GM18907 (cell line): ENCODE measurements at regions not wholly inside any gene's neighbourhood (a gene's known extent, or its start where the extent isn't known, plus 50 kb on each side); places are given as distances from the start of the nearest gene placed in this dataset.
"Not testable (repeated sequence)": the region's sequence is repeated elsewhere in the genome, so short reads cannot be mapped to it uniquely, and the experiment has no call there.

Source experiments
- ATAC-seq: cut with Tn5 transposase; IDR thresholded peaks from one replicate; pipeline ENCODE4 v1.9.1; 2021; ENCODE audit warnings: mild to moderate bottlenecking, moderate library complexity; ENCODE audit not compliant: unreplicated experiment

DNA sequence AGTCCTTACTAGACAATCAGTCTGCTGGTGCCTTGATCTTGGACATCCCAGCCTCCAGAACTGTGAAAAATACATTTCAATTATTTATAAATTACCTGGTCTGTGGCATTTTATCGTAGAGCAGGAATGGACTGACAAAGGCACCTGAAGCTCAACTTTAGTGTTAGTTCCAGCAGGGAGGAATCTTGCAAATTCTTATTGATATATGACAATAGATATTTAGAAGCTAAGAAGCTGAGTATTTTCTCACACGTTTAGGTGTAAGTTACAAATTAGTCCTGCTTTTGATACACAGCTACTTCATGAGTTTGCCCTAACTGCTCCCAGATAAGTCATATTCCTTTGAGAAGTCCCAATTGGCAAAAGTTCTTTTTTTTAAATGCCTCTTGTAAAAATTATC, 138.0 kb upstream of the ZNF217 start:
- ATAC-seq, result no peak

DNA sequence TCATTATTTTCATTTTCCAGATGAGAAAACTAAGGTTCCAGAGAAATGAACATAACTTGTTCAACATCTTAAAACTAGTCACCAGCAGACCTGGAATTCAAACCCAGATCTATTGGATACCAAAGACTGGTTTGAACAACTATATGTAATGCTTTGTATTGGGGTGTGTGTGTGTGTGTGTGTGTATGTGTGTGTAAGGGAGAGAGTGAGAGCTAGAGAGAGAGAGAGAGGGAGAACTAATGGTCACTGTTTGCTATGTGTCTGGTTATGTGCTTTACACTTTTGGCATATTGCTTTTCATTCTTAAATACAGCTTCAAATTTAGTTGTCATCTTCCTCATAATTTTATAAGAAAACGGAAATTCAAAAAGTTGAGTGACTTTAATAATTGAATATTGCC, 134.7 kb upstream of the ZNF217 start:
- no peak for ATAC-seq

DNA sequence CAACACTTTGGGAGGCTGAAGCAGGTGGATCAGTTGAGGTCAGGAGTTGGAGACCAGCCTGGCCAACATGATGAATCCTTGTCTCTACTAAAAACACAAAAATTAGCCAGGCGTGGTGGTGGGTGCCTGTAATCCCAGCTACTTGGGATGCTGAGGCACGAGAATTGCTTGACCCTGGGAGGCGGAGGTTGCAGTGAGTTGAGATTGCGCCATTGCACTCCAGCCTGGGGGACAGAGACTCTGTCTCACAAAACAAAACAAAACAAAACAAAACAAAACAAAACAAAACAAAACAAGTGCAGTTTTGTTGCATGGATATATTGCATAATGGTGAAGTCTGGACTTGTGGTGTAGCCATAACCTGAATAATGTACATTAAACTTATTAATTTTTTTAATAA, 133.6 kb upstream of the ZNF217 start:
- ATAC-seq, result not testable (repeated sequence)

DNA sequence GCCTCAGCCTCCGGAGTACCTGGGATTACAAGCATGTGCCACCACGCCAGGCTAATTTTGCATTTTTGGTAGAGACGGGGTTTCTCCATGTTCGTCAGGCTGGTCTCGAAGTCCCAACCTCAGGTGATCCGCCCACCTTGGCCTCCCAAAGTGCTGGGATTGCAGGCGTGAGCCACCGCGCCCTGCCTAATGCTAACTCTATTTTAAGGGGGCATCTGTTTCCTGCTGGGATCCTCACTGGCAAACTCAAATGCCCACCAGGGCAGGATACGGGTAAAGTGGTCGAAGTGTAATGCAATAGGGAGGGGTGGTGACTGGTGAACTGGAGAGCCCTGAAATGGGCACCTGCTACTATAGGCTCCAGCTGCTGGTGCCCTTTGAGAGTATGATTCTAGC, 131.9 kb upstream of the ZNF217 start:
- no peak for ATAC-seq

DNA sequence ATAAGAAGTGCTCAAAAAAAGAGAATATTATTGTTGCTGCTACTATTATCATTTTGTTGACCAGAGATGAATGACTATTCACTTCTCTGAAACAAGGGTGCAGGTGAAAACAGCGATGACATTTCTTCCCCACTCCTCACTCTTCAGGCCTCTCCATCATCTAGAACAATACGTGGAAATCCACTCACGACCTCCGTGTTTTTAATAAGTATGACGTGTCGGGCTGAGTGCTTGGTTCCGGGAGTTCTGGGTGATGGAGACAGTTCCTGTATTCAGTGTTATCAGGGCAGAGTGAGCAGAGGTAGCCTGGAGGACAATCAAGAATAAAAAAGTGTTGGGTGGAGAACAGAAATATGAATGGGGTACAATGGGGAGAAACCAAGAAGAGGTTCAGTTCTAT, 130.0 kb upstream of the ZNF217 start:
- no peak for ATAC-seq

DNA sequence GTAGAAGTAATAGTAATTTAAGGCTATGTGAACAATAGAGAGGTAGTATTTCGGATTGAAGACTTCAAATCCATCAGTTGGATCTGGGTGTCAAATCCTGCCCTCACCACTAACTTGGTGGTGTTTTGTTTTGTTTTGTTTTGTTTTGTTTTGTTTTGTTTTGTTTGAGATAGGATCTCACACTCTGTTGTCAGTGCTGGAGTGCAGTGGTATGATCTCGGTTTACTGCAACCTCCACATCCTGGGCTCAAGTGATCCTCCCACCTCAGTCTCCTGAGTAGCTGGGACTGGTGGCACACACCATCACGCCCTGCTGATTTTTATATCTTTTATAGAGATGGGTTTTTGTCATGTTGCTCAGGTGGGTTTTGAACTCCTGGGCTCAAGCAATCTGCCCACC, 129.4 kb upstream of the ZNF217 start:
- no peak for ATAC-seq

DNA sequence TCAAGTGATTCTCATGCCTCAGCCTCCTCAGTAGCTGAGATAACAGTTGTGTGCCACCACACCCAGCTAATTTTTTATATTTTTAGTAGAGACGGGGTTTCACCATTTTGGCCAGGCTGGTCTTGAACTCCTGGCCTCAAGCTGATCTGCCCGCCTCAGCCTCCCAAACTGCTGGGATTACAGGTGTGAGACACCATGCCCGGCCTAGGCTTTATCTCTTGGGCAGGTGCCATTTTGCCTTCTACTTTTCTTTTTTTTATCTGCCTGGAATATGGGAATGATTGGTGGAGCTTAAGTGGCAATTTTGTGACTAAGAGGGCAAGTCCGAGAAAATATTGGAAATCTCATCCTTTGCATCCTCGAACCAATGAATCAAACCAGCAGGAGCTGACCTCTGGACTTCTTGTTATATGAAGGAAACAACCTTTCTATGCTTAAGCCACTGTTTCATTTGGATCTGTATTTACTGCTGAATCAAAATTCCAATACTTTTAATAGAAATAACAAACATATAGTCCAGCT, 128.9 kb upstream of the ZNF217 start:
- ATAC-seq, result no peak

DNA sequence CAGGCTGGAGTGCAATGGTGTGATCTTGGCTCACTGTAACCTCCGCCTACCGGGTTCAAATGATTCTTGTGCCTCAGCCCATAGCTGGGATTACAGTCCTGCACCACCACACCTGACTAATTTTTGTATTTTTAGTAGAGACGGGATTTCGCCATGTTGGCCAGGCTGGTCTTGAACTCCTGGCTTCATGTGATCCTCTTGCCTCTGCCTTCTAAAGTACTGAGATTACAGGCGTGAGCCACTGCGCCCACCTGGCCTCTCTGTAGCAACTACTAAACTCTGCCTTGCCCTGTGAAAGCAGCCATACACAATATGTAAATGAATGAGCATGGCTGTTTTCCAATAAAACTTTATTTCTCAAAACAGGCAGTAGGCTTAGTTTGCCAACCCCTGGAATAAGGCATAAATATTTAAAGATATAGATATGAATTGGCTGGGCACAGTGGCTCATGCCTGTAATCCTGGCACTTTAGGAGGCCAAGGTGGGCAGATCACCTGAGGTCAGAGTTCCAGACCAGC, 127.9 kb upstream of the ZNF217 start:
- ATAC-seq, result peak; percentile 23

DNA sequence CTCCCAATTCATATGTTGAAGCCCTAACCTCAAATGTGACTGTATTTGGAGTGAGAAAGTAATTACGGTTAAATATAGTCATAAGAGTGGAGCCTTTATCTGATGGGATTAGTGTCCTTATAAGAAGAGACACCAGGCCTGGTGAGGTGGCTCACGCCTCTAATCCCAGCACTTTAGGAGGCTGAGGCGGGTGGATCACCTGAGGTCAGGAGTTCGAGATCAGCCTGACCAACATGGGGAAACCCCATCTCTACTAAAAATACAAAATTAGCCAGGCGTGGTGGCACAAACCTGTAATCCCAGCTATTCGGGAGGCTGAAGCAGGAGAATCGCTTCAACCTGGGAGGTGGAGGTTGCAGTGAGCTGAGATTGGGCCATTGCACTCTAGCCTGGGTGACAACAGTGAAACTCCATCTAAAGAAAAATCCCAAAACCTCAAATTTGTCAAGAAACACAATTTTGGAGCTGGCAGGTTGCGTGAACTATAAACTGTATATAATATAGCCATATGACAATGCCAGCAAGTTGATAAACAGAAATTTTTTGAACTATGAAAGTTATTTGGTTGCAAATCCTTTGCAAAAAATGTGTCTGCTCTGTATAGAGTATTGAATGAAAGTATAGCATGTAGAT, 125.6 kb upstream of the ZNF217 start:
- ATAC-seq, result not testable (repeated sequence)

DNA sequence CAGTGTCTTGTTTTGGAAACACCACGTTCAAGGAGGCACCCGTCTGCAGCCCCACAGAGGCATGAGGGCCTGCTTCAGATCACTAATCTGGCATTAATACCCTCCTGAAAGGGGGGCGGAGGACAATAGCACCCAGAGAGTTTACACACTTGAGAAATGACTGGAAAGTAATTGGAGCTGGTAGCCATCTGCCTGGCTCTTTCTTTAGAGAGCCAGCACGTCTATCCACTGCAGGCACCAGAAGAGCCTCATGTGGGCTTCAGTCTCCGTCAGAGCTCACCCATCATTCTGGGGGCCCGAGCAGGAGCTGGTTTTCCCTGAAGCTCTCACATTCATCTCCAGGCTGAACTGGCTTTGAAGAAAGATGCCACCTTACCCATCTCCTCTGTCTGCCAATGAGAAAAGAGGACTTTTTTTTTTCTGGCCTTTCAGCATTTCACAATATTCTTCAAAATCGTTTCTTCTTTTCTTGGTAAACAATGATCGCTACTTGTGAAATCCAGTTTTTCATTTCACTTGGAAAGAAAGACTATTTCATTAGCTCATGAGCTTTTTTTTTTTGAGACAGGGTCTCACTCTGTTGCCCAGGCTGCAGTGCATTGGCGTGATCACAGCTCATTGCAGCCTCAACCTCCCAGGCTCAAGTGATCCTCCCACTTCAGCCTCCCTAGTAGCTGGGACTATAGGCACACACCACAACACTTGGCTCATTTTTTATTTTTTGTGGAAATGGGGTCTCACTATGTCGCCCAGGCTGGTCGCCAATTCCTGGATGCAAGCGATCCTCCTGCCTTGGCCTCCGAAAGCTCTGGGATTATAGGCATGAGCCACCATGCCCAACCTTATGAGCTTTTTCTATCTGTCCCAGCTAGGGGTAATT, 124.7 kb upstream of the ZNF217 start:
- no peak for ATAC-seq

DNA sequence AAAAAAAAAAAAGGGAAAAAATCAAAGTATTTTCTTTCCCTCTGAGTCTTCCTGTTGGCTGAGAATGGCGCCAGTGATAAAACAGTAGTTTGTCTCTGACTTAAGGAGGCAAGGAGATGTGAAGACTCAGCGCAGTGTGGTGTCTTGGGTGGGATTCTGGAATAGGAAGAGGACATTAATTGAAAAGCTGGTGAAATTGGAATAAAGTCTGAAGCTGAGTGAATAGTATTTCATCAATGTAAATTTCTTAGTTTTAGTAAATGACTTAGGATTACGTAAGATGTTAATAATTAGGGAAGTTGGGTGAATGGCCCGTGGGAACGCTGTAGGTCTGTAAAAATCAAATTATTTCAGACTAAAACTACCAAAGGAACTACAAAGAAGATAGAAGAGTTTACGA, 122.8 kb upstream of the ZNF217 start:
- no peak for ATAC-seq

DNA sequence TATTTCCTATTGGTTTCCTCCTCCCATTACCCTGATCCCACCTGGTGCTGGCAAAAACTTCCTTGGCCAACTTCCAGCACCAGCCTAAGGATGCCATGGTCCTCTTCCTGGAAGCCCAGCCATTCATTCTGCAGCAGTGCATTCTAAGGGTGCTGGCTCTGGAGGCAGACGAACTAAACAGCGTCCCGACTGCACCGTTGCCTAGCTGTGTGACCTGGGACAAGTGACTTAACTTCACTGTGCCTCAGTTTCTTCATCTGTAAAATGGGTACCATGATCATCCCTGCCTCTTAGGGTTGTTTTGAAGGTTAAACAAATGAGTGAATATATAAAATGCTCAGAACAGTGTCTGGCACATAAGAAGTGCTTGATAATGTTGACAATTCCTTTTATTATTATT, 120.9 kb upstream of the ZNF217 start:
- no peak for ATAC-seq

DNA sequence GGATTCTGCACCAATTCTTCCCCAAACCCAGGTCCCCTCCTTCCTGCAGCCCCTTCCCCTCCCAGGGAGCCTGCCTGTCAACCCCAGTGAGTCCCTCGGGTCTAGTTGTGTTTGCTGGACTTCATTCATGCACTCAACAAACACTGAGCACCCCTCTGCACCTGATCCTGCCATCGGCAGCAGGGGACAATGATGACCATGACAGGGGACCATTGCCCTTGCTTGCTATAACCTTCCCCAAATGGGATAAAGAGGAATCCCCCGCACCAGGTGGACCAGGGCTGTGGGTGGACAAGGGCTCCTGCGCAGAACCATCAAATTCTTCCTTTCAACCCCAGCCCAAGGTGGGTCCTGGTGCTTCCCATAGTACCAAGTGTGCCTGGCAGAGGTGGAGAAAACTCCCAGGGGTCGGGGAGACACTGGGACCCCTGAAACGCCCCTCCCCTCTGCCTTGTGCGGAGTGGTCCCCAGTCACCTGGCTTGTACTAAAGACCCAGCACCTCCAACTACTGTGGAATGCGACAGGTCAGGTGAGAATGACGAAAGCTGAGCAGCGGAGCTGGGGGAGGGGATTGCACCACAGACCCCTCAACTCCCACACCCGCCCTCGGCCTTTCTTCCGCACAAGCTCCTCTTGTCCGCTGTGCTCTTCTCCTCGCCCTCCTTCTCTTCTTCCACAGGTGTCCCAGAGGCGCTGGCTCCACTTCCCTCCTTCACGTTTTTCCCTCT, 119.9 kb upstream of the ZNF217 start:
- no peak for ATAC-seq

DNA sequence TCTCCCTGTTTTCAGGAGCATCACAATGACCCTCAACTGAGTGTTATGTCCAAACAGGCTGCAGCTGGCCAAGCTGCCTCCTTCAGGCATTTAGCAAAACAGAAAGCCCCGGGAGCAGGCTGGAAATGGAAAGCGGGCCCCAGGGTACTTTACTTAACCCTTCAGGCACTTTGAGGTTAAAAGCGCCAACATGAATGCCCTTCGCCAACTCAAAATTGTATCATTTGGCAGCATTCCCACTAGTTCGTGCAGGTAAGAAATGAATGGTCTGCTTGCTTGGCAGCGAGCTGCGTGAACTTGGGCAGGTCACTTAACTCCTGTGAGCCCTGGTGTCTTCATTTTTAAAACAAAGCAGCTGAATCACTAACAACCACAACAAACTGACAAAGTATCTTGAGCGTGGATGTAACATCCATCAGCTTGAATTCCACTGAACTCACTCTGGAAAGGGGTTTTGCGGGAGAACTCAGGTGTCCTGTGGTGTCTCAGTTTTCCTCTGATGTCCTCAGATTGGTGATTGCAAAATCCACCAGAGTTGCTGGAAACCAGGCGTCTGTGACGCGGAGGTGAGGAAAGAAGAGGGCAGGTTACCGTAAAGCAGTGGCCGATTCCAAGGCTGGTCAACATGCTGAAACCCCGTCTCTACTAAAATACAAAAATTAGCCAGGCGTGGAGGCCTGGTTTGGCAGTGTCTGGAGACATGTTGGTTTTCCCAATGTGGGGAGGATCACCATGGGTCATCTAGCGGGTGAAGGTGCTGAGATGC, 118.8 kb upstream of the ZNF217 start:
- no peak for ATAC-seq

DNA sequence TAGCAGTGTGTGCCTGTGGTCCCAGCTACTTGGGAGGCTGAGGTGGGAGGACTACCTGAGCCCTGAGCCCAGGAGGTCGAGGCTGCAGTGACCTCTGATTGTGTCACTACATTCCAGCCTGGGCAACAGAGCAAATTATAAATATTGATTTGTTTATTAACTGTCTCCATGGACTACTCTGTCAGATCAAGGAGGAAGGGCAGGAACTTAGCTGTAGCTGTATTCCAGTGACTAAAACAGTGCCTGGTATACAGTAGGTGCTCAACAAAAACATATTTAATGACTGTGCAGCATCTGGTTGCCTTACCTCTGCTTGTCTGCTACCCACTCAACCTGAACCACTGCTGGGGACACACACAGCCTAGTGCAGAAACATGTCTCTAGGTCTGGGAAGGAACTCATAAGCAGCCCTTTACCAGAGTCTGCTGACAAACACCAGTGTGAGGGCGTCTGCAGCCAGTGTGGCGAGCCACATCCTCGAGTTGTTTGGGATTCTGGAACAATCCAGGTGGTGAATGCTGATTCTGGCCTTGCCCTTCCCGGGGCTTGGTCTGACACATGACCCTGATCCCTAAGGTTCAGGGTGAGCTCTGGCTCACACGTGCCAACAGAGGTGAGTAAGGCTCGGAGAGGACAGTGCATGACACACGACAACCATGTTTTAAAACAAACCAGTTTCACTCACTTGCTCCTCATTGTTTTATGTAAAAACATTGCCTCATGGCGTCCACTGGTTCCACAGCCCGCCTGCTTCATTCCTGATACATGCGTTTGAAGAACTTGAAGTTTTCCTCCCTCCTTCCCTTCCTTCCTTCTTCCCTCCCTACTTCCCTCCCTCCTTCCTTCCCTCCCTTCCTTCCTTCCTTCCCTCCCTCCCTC, 117.9 kb upstream of the ZNF217 start:
- ATAC-seq, result no peak

DNA sequence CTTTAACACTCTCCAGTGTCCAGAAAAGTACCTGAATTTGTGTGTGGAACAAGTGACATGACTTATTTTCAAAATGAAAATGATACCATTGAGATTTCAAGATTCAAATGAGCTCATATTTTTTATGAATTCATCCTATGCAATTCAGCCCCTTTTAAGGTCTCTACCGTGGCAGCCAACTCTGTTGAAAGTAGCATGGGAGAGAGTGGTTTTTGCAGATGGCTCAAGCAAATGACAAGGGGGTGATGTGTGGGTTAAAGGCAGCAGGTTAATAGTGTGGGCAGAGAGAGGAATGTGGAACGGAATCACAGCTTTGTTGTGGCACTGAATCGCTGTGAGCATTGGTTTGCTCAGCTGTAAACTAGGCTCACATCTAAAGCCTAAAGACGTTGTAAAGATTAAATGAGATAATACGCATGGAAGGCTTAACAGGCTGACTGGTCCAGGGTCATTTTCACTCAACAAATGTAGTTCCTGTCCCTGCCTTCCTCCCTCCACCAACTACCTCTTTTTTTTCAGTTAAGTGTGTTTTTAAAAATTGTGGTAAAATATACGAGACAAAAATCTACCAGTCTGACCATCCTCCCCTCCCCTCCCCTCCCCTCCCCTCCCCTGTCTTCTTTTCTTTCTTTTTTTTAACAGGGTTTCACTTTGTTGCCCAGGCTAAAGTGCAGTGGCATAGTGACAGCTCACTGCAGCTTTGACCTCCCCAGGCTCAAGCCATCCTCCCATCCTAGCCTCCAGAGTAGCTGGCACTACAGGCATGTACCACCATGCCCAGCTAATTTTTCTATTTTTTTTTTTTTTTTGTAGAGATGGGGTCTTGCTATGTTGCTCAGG, 114.7 kb upstream of the ZNF217 start:
- peak; percentile 67 for ATAC-seq

DNA sequence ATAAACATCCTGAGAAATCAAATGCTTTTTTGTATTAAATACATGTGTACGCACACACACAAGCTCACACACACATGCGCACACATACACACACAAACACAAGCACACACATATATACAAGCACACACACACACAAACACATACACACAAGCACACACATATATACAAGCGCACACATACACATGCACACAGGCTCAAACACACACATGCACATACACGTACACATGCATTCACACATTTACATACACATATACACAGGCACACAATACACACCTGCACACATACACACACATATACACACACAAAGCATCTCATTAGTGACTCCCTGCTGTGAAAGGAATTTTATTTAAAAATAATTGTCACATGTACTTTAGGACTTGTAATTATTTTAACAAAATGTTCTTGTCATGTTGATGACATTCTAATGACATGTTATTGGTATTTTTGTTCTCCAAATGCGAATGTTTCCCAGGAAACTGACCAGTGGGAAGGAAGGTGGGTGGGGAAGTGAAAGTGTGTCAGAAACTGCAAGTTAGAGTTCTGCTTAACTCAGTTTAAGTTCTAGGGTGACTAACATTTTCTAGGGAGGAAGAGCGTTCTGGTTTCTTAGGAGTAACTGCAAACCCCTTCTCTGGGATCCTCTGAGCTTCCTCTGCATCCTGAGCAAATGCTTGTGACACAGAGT, 113.9 kb upstream of the ZNF217 start:
- peak; percentile 30 for ATAC-seq
